ENCODE measurements at regions not wholly inside any gene's neighbourhood (a gene's known extent, or its start where the extent isn't known, plus 50 kb on each side); places are given as distances from the start of the nearest gene placed in this dataset.

GRCh38 chr5:56313004-56313531 is 79.9 kb upstream of the ANKRD55 start:
- no peak overlapping the region for H3K4me3 ChIP-seq
- WGBS (ENCODE audit: insufficient coverage, low coverage, low lambda C conversion rate, missing lambda C conversion rate): 81% methylated on average over 5 of the region's 5 CpGs

GRCh38 chr5:56311306-56311905 is 78.3 kb upstream of the ANKRD55 start:
- Histone ChIP-seq H3K27ac (no peak overlapping the region), H3K27me3 (no peaks in the 10 kb centered on the region), H3K36me3 (no peaks in the 10 kb centered on the region), H3K4me1 (peaks cover 0 to 7% (median 0%) of the 10 kb centered on the region in 4 donors), H3K4me3 (no peak overlapping the region), H3K9me3 (no peaks in the 10 kb centered on the region)
- no peak for DNase-seq
- WGBS (ENCODE audit: insufficient coverage, low coverage, low lambda C conversion rate, missing lambda C conversion rate): 20% methylated on average over 5 of the region's 5 CpGs
- no peak for TF ChIP-seq CTCF (IDR thresholded peaks at IDR 0.05)
- TF ChIP-seq POLR2A (IDR thresholded peaks at IDR 0.05): no peak
- peak in 2 of 4 donors; percentile 28 to 60 for ATAC-seq
- intact Hi-C loops (cut with DNase I): no loop called here

More at GRCh38 chr5:56313004-56313531, 79.9 kb upstream of the ANKRD55 start:
- DNase-seq: no peak
- no peak for TF ChIP-seq CTCF (IDR thresholded peaks at IDR 0.05)
- no peak for TF ChIP-seq POLR2A (IDR thresholded peaks at IDR 0.05)
- no peaks in the 10 kb centered on the region for H3K27me3 ChIP-seq
- no peaks in the 10 kb centered on the region for H3K36me3 ChIP-seq
- H3K4me1 ChIP-seq: peaks cover 0 to 7% (median 0%) of the 10 kb centered on the region in 4 donors
- no peak for ATAC-seq
- H3K27ac ChIP-seq: no peak overlapping the region
- H3K9me3 ChIP-seq: no peaks in the 10 kb centered on the region
- intact Hi-C loops (cut with DNase I): no loop called here

- Histone ChIP-seq H3K9me3 (no peaks in the 10 kb centered on the region), H3K27me3 (no peaks in the 10 kb centered on the region), H3K4me3 (no peak overlapping the region), H3K36me3 (no peaks in the 10 kb centered on the region), H3K4me1 (peaks cover 0 to 7% (median 0%) of the 10 kb centered on the region in 4 donors), H3K27ac (no peak overlapping the region)
- ATAC-seq (no peak), DNase-seq (no peak)
- WGBS (ENCODE audit: insufficient coverage, low coverage, low lambda C conversion rate, missing lambda C conversion rate): 63% methylated on average over 7 of the region's 7 CpGs
- TF ChIP-seq POLR2A (IDR thresholded peaks at IDR 0.05) (no peak), CTCF (IDR thresholded peaks at IDR 0.05) (no peak)
- intact Hi-C loops (cut with DNase I): no loop called here
These were observed 77.6 kb upstream of the ANKRD55 start for GRCh38 chr5:56310711-56311204.

GRCh38 chr5:56309262-56309826 is 76.2 kb upstream of the ANKRD55 start:
- 89% methylated on average over 2 of the region's 2 CpGs for WGBS (ENCODE audit: insufficient coverage, low coverage, low lambda C conversion rate, missing lambda C conversion rate)
- ATAC-seq (no peak), DNase-seq (no peak)
- Histone ChIP-seq H3K4me3 (no peak overlapping the region), H3K27ac (no peak overlapping the region), H3K4me1 (peaks cover 0 to 7% (median 0%) of the 10 kb centered on the region in 4 donors), H3K27me3 (no peaks in the 10 kb centered on the region), H3K36me3 (no peaks in the 10 kb centered on the region), H3K9me3 (no peaks in the 10 kb centered on the region)
- intact Hi-C loops (cut with DNase I): no loop called here
- TF ChIP-seq POLR2A (IDR thresholded peaks at IDR 0.05) (no peak), CTCF (IDR thresholded peaks at IDR 0.05) (no peak)

All from right lobe of liver (tissue), 6 donors.